GM23338 (cell line): ENCODE measurements at regions not wholly inside any gene's neighbourhood (a gene's known extent, or its start where the extent isn't known, plus 50 kb on each side); places are given as distances from the start of the nearest gene placed in this dataset.

Experiments used
- ATAC-seq: fragments of 200-7000 bp; cut with Tn5 transposase; 3 replicates; pipeline ENCODE4 v1.9.1; 2020
- DNase-seq: peaks from one replicate; pipeline ENCODE4 v3.0.0-alpha.2; 2015; ENCODE audit warnings: low spot score
- H2AFZ ChIP-seq: fragments of 200-600 bp; sonication (generic); 2 replicates; pipeline ENCODE4 v1.8.0; 2016; ENCODE audit warnings: antibody characterized with exemption, mild to moderate bottlenecking, moderate library complexity
- H3F3A ChIP-seq: fragments of 200-600 bp; sonication (generic); replicated peaks from 2 replicates; pipeline ENCODE4 v1.8.0; 2017; ENCODE audit warnings: antibody characterized with exemption, mixed run types, low read depth
- H3K27ac ChIP-seq: fragments of 200-600 bp; sonication (generic); 2 replicates; pipeline ENCODE4 v1.6.1; 2016; ENCODE audit warnings: low read depth
- H3K27me3 ChIP-seq: fragments of 200-600 bp; sonication (generic); 2 replicates; pipeline ENCODE4 v1.8.0; 2016; ENCODE audit warnings: mild to moderate bottlenecking, mixed run types, moderate library complexity; ENCODE audit not compliant: insufficient read depth
- H3K36me3 ChIP-seq: fragments of 200-600 bp; sonication (generic); 2 replicates; pipeline ENCODE4 v1.8.0; 2016; ENCODE audit warnings: mild to moderate bottlenecking; ENCODE audit not compliant: insufficient read depth
- H3K4me1 ChIP-seq: fragments of 200-600 bp; sonication (generic); 2 replicates; pipeline ENCODE4 v1.8.0; 2016; ENCODE audit warnings: mild to moderate bottlenecking, moderate library complexity; ENCODE audit not compliant: insufficient read depth
- H3K4me2 ChIP-seq: fragments of 200-600 bp; sonication (generic); 2 replicates; pipeline ENCODE4 v1.7.1; 2017; ENCODE audit warnings: mixed run types
- H3K4me3 ChIP-seq: fragments of 200-600 bp; sonication (generic); 2 replicates; pipeline ENCODE4 v1.6.1; 2016; ENCODE audit warnings: mixed run types
- H3K79me2 ChIP-seq: fragments of 200-600 bp; sonication (generic); replicated peaks from 2 replicates; pipeline ENCODE4 v1.8.0; 2017; ENCODE audit warnings: mild to moderate bottlenecking; ENCODE audit not compliant: insufficient read depth
- H3K9me2 ChIP-seq: fragments of 200-600 bp; sonication (generic); 2 replicates; pipeline ENCODE4 v1.8.0; 2017; ENCODE audit not compliant: insufficient read depth
- H4K20me1 ChIP-seq: fragments of 200-600 bp; sonication (generic); replicated peaks from 2 replicates; pipeline ENCODE4 v1.8.0; 2017; ENCODE audit warnings: mild to moderate bottlenecking; ENCODE audit not compliant: insufficient read depth
- H3K27ac Mint-ChIP-seq: 2 replicates; pipeline ENCODE4 v1.8.0; 2020; ENCODE audit warnings: inconsistent platforms, mild to moderate bottlenecking, moderate library complexity, mixed read lengths
- H3K27me3 Mint-ChIP-seq: 3 replicates; pipeline ENCODE4 v1.8.0; 2022; ENCODE audit warnings: low read depth, mild to moderate bottlenecking, moderate library complexity, mixed read lengths, inconsistent platforms; ENCODE audit not compliant: insufficient read depth, poor library complexity
- H3K36me3 Mint-ChIP-seq: 3 replicates; pipeline ENCODE4 v1.8.0; 2021; ENCODE audit warnings: low read depth, mild to moderate bottlenecking, inconsistent platforms, moderate library complexity, mixed read lengths
- H3K4me1 Mint-ChIP-seq: 3 replicates; pipeline ENCODE4 v1.8.0; 2020; ENCODE audit warnings: mild to moderate bottlenecking, inconsistent platforms, mixed read lengths
- H3K4me3 Mint-ChIP-seq: 3 replicates; pipeline ENCODE4 v1.8.0; 2021; ENCODE audit warnings: moderate library complexity, mild to moderate bottlenecking, inconsistent platforms, mixed read lengths
- H3K9me3 Mint-ChIP-seq: 3 replicates; pipeline ENCODE4 v1.8.0; 2020; ENCODE audit warnings: moderate library complexity, mild to moderate bottlenecking, inconsistent platforms, mixed read lengths
- JUNB ChIP-seq: IDR thresholded peaks from one replicate; pipeline ENCODE4 v1.6.1; 2016; ENCODE audit warnings: antibody characterized with exemption; ENCODE audit not compliant: unreplicated experiment
- NANOG ChIP-seq: IDR thresholded peaks from 2 replicates; pipeline ENCODE4 v1.6.1; 2016; ENCODE audit warnings: antibody characterized with exemption, borderline replicate concordance
- POLR2AphosphoS5 ChIP-seq: IDR thresholded peaks from 2 replicates; pipeline ENCODE4 v1.6.1; 2016; ENCODE audit warnings: antibody characterized with exemption, low read depth
- REST ChIP-seq: IDR thresholded peaks from one replicate; pipeline ENCODE4 v1.6.1; 2018; ENCODE audit warnings: antibody characterized with exemption; ENCODE audit not compliant: unreplicated experiment
- STAT1 ChIP-seq: IDR thresholded peaks from one replicate; pipeline ENCODE4 v1.6.1; 2016; ENCODE audit warnings: antibody characterized with exemption; ENCODE audit not compliant: unreplicated experiment
- ZNF114 ChIP-seq: fragments of 250-450 bp; sonication (Bioruptor Pico); IDR thresholded peaks from 2 replicates; pipeline ENCODE4 v1.5.0; 2020; ENCODE audit warnings: mild to moderate bottlenecking, moderate library complexity
- ZNF462 ChIP-seq: fragments of 250-450 bp; sonication (Bioruptor Pico); IDR thresholded peaks from 2 replicates; pipeline ENCODE4 v1.5.0; 2020; ENCODE audit warnings: mild to moderate bottlenecking, moderate library complexity

- Mint-ChIP-seq H3K27me3 (peaks cover 11% of the 10 kb centered on the region), H3K36me3 (no peaks in the 10 kb centered on the region), H3K4me1 (peaks cover 11% of the 10 kb centered on the region), H3K27ac (no peak overlapping the region), H3K4me3 (no peak overlapping the region), H3K9me3 (peaks cover 19% of the 10 kb centered on the region)
- Histone ChIP-seq H3K79me2 (no peaks in the 10 kb centered on the region), H3K4me1 (no peaks in the 10 kb centered on the region), H3K36me3 (no peaks in the 10 kb centered on the region), H3K4me2 (no peak overlapping the region), H4K20me1 (no peaks in the 10 kb centered on the region), H3K4me3 (no peak overlapping the region), H2AFZ (0 out of 2 replicates have a peak overlapping the region, but pooled peaks have one; percentile 52), H3K27ac (no peak overlapping the region), H3K27me3 (no peaks in the 10 kb centered on the region), H3K9me2 (no peaks in the 10 kb centered on the region; the same call in 1 of the 2 replicates), H3F3A (no peaks in the 10 kb centered on the region)
- no peak for DNase-seq
- TF ChIP-seq NANOG (no peak), STAT1 (no peak), ZNF114 (CRISPR knock-in tag) (no peak)
- no peak for ATAC-seq
These were observed 264.3 kb downstream of the BMP7 start for GRCh38 chr20:57002066-57002570.

DNA sequence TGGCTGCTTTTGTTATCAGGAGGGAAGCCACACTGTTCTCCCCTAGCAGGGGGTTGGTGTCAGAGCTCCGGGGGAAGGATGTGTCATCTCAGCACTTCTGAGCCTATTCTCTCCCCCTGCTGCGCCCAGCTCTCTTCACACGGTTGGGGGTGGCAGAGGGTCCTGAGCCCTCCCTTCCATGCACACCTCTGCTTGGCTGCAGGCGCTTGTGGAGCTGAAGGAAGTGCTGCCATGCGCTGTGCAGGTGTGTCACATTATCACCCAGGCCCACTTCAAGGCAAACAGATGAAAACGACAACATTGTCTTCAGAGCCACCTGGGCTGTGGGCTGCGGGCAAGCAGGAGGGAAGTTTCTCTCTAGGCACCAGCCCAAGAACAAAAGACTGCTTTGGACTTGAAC lies 263.4 kb downstream of the BMP7 start:
- Histone ChIP-seq H4K20me1 (no peaks in the 10 kb centered on the region), H3K9me2 (no peaks in the 10 kb centered on the region; the same call in 1 of the 2 replicates), H3K4me1 (no peaks in the 10 kb centered on the region), H2AFZ (peak overlapping the region; percentile 52), H3K36me3 (no peaks in the 10 kb centered on the region), H3F3A (no peaks in the 10 kb centered on the region), H3K27ac (no peak overlapping the region), H3K4me2 (no peak overlapping the region), H3K4me3 (no peak overlapping the region), H3K79me2 (no peaks in the 10 kb centered on the region), H3K27me3 (no peaks in the 10 kb centered on the region)
- H3K4me3 Mint-ChIP-seq: no peak overlapping the region
- DNase-seq (no peak), ATAC-seq (peak; percentile 69)
- H3K27me3 Mint-ChIP-seq: peaks cover 11% of the 10 kb centered on the region
- peaks cover 11% of the 10 kb centered on the region for H3K4me1 Mint-ChIP-seq
- no peaks in the 10 kb centered on the region for H3K36me3 Mint-ChIP-seq
- H3K9me3 Mint-ChIP-seq: peaks cover 14% of the 10 kb centered on the region
- no peak for TF ChIP-seq JUNB
- no peak for TF ChIP-seq REST
- no peak for TF ChIP-seq NANOG
- no peak for TF ChIP-seq POLR2AphosphoS5
- TF ChIP-seq ZNF462 (CRISPR knock-in tag): no peak
- H3K27ac Mint-ChIP-seq: no peak overlapping the region
